GM12878 (cell line): ENCODE measurements at regions not wholly inside any gene's neighbourhood (a gene's known extent, or its start where the extent isn't known, plus 50 kb on each side); places are given as distances from the start of the nearest gene placed in this dataset.
A peak's percentile ranks its signal among the peaks of the same experiment; 100 is the strongest.
"Not testable (repeated sequence)": the region's sequence is repeated elsewhere in the genome, so short reads cannot be mapped to it uniquely, and the experiment has no call there.

Experiments used
- ATAC-seq: fragments of 200-7000 bp; cut with Tn5 transposase; 3 replicates; pipeline ENCODE4 v1.9.1; 2020; ENCODE audit warnings: mild to moderate bottlenecking, moderate library complexity
- BruUV-seq: library from RNA; stranded (reverse); fragments of 400-500 nt; replicated peaks from 2 replicates; lab custom pipeline; 2021; lab: Mats Ljungman, UMichigan
- CTCF ChIA-PET: fragments of 300-600 bp; sonication (Branson Sonifier 250); formaldehyde crosslinking; extraction: SDS; loops from one replicate; lab custom pipeline; 2021; ENCODE audit warnings: inconsistent platforms; lab: Yijun Ruan, JAX
- POLR2A ChIA-PET: fragments of 350-600 bp; formaldehyde crosslinking; extraction: SDS; loops from one replicate; lab custom pipeline; 2021; ENCODE audit warnings: inconsistent platforms; lab: Charles Lee
- RAD21 ChIA-PET: fragments of 300-600 bp; sonication (Branson Sonifier 250); formaldehyde crosslinking; loops from one replicate; lab custom pipeline; 2023; ENCODE audit warnings: antibody characterized with exemption; ENCODE audit not compliant: unreplicated experiment; lab: Charles Lee
- SMC1A ChIA-PET: fragments of 300-600 bp; sonication (Branson Sonifier 250); formaldehyde crosslinking; loops from one replicate; lab custom pipeline; 2023; ENCODE audit not compliant: unreplicated experiment, uncharacterized antibody; lab: Charles Lee
- DNase-seq: peaks from one replicate; pipeline ENCODE4 v3.0.0-alpha.2; 2011; ENCODE audit warnings: low read depth, low spot score
- FAIRE-seq: peaks from 3 replicates; lab custom pipeline; 2011; peaks lifted over from hg19 to GRCh38; lab: Jason Lieb, UNC
- H2AFZ ChIP-seq: 2 replicates; pipeline ENCODE4 v1.6.0; 2011; ENCODE audit warnings: low read depth, low read length, control low read depth; ENCODE audit not compliant: control insufficient read depth
- H3K27ac ChIP-seq: 2 replicates; pipeline ENCODE4 v1.5.1; 2011; ENCODE audit warnings: control low read depth; ENCODE audit not compliant: control insufficient read depth, insufficient read depth
- H3K27me3 ChIP-seq, 2 experiments: replicated peaks in 1 of 2; 2 replicates each; pipeline versions ENCODE4 v1.6.0 to v1.6.1; 2011; ENCODE audit warnings: low read length in 1 of 2; ENCODE audit not compliant: control insufficient read depth in 2 of 2, insufficient read depth in 2 of 2
- H3K36me3 ChIP-seq, 2 experiments: 2 replicates each; pipeline ENCODE4 v1.5.1; 2011; ENCODE audit warnings: low read length in 1 of 2; ENCODE audit not compliant: control insufficient read depth in 2 of 2, insufficient read depth in 2 of 2
- H3K4me1 ChIP-seq: 2 replicates; pipeline ENCODE4 v1.6.1; 2011; ENCODE audit warnings: mild to moderate bottlenecking, low read length, moderate library complexity, mixed read lengths; ENCODE audit not compliant: control insufficient read depth, insufficient read depth
- H3K4me2 ChIP-seq: 2 replicates; pipeline ENCODE4 v1.6.0; 2011; ENCODE audit warnings: control low read depth; ENCODE audit not compliant: control insufficient read depth, insufficient read depth
- H3K4me3 ChIP-seq: fragments of 200-600 bp; sonication (generic); 2 replicates; pipeline ENCODE4 v1.5.1; 2016
- H3K79me2 ChIP-seq: 2 replicates; pipeline ENCODE4 v1.6.0; 2011; ENCODE audit warnings: low read length; ENCODE audit not compliant: control insufficient read depth, insufficient read depth
- H3K9ac ChIP-seq: 2 replicates; pipeline ENCODE4 v1.8.0; 2011; ENCODE audit warnings: low read length, control low read depth, mixed read lengths; ENCODE audit not compliant: control insufficient read depth, insufficient read depth
- H3K9me3 ChIP-seq: replicated peaks from 3 replicates; pipeline ENCODE4 v1.5.1; 2011; ENCODE audit warnings: mild to moderate bottlenecking, low read length; ENCODE audit not compliant: control insufficient read depth, insufficient read depth
- H4K20me1 ChIP-seq: 2 replicates; pipeline ENCODE4 v1.6.0; 2011; ENCODE audit not compliant: control insufficient read depth, insufficient read depth
- WGBS: methylation state at CpG from one replicate; pipeline ENCODE4 v1.1.6; 2016; ENCODE audit warnings: low lambda C conversion rate; ENCODE audit not compliant: insufficient replicate concordance, insufficient coverage; ENCODE audit errors: missing lambda C conversion rate; 5-methylcytosine and 5-hydroxymethylcytosine counted together
- in situ Hi-C: fragments of 300-500 bp; cut with MboI; formaldehyde crosslinking; loops from 9 replicates; pipeline ENCODE4 v1.14.3; 2018; ENCODE audit warnings: mixed read lengths
- intact Hi-C: fragments of 100-400 bp; cut with micrococcal nuclease; formaldehyde crosslinking; loops from one replicate; pipeline ENCODE4 v1.14.2; 2022; ENCODE audit not compliant: unreplicated experiment

GRCh38 chr16:22589757-22590156 is 79.1 kb downstream of the NPIPB5 start:
- H2AFZ ChIP-seq, DNase-seq, H3K9ac ChIP-seq, H3K4me2 ChIP-seq, H3K4me1 ChIP-seq, BruUV-seq, H3K79me2 ChIP-seq, H4K20me1 ChIP-seq, H3K36me3 ChIP-seq, RAD21 ChIA-PET, H3K27ac ChIP-seq, CTCF ChIA-PET, POLR2A ChIA-PET, H3K9me3 ChIP-seq, H3K4me3 ChIP-seq, ATAC-seq, in situ Hi-C loops, SMC1A ChIA-PET, intact Hi-C loops, FAIRE-seq, H3K27me3 ChIP-seq: not testable (repeated sequence)
- 69% methylated on average over 4 of the region's 4 CpGs for WGBS

- DNase-seq, RAD21 ChIA-PET, CTCF ChIA-PET, H4K20me1 ChIP-seq, H3K4me1 ChIP-seq, in situ Hi-C loops, H3K27me3 ChIP-seq, ATAC-seq, H3K4me2 ChIP-seq, POLR2A ChIA-PET, H3K27ac ChIP-seq, H3K4me3 ChIP-seq, H3K36me3 ChIP-seq, intact Hi-C loops, H2AFZ ChIP-seq, H3K9ac ChIP-seq, H3K9me3 ChIP-seq, BruUV-seq, H3K79me2 ChIP-seq, SMC1A ChIA-PET: not testable (repeated sequence)
- FAIRE-seq = peak; percentile 44
- no CpG with 5 or more reads among the region's 8 CpGs for WGBS
These were observed 85.9 kb downstream of the NPIPB5 start for GRCh38 chr16:22596445-22597045.

GRCh38 chr16:22603744-22604143 is 93.1 kb downstream of the NPIPB5 start:
- WGBS = 50% methylated on average over 5 of the region's 11 CpGs
- FAIRE-seq, BruUV-seq, H2AFZ ChIP-seq, POLR2A ChIA-PET, DNase-seq, H3K27me3 ChIP-seq, CTCF ChIA-PET, H3K4me2 ChIP-seq, RAD21 ChIA-PET, H3K27ac ChIP-seq, H3K36me3 ChIP-seq, H3K79me2 ChIP-seq, intact Hi-C loops, H3K4me3 ChIP-seq, H4K20me1 ChIP-seq, H3K9me3 ChIP-seq, H3K4me1 ChIP-seq, in situ Hi-C loops, H3K9ac ChIP-seq, SMC1A ChIA-PET, ATAC-seq: not testable (repeated sequence)

GRCh38 chr16:22606619-22607018 is 95.9 kb downstream of the NPIPB5 start:
- H3K79me2 ChIP-seq, POLR2A ChIA-PET, H3K9ac ChIP-seq, H3K4me3 ChIP-seq, H3K27me3 ChIP-seq, H3K9me3 ChIP-seq, H2AFZ ChIP-seq, H3K27ac ChIP-seq, H4K20me1 ChIP-seq, DNase-seq, BruUV-seq, H3K4me1 ChIP-seq, H3K36me3 ChIP-seq, CTCF ChIA-PET, H3K4me2 ChIP-seq, RAD21 ChIA-PET, FAIRE-seq, intact Hi-C loops, SMC1A ChIA-PET, in situ Hi-C loops: not testable (repeated sequence)
- ATAC-seq = peak; percentile 73
